Fibroblast of skin of right quadriceps (primary cell): ENCODE measurements at regions not wholly inside any gene's neighbourhood (a gene's known extent, or its start where the extent isn't known, plus 50 kb on each side); places are given as distances from the start of the nearest gene placed in this dataset.
"Not testable (repeated sequence)": the region's sequence is repeated elsewhere in the genome, so short reads cannot be mapped to it uniquely, and the experiment has no call there.

ENCODE experiments used
- DNase-seq: peaks from one replicate; pipeline ENCODE4 v3.0.0-alpha.2; 2013

GRCh38 chr3:191648787-191649186 is 187.8 kb downstream of the PYDC2 start:
- DNase-seq, result no peak

DNA sequence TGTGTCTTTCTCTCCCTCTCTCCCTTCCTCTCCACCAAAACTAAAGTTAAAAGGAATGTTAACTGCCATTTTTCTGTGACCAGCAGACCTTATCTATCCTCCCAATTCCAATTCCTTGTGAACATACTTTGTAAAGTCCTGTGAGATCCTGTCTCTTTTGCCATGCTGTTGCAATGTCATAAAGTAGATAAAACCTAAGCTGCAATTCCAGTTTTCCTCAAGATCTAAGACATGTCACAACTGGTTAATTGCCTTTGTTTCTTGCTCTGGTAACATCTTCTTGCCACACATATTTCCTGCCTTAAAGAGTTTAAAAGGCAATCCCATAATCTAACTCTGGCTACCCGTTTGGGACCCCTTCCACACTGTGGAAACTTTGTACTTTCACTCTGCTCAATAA is 188.7 kb downstream of the PYDC2 start:
- DNase-seq, result no peak

DNA sequence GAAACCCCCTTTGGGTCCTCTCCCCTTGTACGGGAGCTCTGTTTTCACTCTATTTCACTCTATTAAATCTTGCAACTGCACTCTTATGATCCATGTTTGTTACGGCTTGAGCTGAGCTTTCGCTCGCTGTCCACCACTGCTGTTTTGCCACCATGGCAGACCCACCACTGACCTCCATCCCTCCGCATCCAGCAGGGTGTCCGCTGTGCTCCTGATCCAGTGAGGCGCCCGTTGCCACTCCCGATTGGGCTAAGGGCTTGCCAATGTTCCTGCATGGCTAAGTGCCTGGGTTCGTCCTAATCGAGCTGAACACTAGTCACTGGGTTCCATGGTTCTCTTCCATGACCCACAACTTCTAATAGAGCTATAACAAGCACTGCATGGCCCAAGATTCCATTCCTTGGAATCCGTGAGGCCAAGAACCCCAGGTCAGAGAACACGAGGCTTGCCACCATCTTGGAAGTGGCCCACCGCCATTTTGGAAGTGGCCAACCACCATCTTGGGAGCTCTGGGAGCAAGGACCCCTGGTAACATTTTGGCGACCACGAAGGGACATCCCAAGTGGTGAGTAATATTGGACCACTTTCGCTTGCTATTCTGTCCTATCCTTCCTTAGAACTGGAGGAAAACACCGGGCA is 197.9 kb downstream of the PYDC2 start:
- not testable (repeated sequence) for DNase-seq

DNA sequence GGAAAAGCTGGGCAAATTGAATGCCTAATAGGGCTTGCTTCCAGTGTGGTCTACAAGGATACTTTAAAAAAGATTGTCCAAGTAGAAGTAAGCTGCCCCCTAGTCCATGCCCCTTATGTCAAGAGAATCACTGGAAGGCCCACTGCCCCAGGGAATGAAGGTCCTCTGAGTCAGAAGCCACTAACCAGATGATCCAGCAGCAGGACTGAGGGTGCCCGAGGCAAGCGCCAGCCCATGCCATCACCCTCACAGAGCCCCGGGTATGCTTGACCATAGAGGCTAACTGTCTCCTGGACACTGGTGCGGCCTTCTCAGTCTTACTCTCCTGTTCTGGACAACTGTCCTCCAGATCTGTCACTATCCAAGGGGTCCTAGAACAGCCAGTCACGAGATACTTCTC is 201.2 kb downstream of the PYDC2 start:
- not testable (repeated sequence) for DNase-seq

DNA sequence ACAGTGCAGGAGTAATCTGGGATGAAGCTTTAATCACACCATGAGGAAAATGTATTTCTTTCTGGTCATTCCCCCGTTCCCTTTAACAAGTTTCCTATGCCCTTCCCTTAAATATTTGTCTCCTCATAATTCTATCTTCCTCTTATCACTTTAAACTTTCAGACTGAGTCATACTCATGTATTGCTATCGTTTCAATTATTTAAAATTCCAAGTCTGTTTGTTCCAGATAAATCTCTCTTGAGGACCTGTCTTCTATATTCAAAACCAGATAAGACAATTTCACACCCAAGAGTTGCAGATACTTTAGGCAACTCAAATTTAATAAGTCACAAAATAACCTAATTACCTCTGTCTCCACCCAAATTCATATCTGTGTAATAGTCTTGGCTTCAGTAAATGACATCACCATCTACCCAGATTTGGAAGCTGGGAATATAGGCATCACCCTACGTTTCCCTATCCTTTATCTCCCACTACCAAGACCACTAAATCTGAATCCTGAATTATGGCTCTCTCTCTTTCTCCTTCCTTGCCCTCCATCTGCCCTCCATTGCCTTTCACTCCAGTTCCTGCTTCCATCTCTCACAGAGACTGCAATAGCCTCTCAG is 220.1 kb downstream of the PYDC2 start:
- no peak for DNase-seq

- no peak for DNase-seq
These were observed 222.0 kb downstream of the PYDC2 start for GRCh38 chr3:191682961-191683360.

DNA sequence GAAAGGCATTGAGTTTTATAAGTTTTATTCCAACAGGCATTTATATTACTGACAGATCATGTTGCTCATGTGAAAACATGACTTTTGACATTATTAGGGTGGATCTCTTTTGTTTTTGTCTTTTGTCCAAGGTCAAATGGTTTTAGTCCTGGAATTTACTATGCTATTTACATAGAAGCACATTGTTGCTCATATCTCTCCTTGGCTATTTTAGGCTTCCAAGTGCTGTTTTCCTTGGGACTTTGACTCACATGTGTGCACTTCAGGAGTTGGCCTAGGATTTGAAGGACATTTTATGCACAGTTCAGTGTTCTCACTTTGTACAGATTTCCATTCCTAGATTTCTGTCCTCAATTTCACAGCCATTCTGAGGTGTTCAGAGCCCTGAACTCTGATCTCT is 225.7 kb downstream of the PYDC2 start:
- DNase-seq, result no peak

DNA sequence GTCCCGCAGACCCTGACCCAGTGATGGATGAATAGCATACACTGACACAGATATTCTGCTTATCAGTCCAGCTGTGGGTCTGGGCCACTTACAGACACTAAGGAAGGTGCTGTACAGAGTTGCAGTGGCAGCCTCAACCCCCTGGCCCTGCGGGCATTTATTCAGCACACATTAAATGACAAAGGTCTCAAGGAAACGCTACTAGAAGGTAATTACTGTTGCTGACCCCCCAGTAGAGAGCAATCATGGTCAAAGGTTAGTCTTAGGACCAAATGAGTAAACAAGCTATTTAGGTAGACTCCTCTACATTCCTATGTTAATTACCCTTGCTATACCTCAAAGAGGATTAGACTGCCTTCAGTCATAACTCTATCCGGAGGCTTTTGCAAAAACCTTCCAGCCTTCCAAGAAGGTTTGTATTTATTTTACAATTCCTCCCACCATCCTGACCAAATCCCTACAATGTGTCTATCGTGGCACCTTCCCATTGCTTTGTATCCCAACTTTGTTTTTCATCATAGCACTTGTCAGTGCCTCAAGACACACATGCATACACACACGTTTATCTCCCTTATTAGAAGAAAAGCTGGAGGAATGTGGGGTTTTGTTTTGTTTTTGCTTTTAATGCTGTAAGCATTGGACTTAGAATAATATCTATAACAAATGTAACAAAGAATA is 227.9 kb downstream of the PYDC2 start:
- no peak for DNase-seq

DNA sequence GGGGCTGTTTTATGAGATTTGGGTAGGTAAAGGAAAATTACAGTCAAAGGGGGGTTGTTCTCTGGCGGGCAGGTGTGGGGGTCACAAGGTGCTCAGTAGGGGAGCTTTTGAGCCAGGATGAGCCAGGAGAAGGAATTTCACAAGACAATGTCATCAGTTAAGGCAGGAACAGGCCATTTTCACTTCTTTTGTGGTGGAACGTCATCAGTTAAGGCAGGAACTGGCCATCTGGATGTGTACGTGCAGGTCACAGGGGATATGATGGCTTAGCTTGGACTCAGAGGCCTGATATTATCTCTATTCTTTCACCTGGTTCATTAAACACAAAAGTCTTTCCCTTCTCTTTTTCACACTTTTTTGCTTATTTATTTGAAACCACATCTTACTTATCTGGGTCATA is 230.2 kb downstream of the PYDC2 start:
- DNase-seq, result not testable (repeated sequence)

DNA sequence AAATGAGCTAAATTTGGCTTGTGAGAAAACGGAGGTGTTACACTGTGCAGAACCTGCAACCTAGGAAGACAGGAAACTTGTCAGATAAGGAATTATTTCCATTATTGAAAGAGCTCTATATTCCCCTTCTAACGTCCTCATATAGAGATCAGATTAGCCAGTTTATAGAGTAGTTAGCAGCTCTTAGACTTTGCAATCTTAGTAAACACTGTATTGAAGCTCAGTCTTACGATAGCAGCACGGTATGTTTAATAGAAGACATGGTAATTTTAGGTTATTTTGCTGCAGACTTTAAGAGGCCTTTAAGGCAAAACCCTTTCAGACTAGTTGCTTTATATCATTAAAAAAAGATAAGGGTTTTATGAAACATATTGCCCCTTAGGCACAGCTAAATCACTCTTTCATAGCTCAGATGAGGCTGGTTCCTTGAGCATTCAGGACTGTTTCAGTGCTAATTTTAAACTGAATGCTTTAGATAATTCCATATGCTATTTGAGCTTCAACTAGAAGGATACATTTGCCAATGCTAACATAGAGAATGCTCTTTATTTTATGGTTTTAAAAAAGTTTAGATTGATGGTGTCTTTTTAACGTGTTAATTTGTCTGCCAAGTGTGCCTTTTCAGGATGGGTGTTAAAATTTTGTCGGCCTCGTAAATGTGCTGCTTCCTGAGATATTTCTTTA is 234.3 kb downstream of the PYDC2 start:
- DNase-seq, result no peak

DNA sequence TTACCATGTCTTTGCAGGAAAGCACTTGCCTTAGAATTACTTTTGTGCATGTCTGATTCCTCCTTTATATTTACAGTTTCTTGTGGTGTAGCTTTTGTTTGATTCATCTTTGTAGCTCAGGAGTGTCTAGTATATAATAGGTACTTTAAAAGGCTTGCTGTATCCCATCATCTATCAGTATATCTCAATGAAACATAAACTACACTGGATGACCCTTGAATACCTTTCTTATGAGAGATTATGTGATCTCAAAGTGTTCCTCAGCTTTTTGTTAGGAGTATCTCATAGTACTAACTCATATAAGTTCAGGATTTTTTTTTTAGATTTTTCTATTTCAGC is 234.8 kb downstream of the PYDC2 start:
- DNase-seq, result no peak

DNA sequence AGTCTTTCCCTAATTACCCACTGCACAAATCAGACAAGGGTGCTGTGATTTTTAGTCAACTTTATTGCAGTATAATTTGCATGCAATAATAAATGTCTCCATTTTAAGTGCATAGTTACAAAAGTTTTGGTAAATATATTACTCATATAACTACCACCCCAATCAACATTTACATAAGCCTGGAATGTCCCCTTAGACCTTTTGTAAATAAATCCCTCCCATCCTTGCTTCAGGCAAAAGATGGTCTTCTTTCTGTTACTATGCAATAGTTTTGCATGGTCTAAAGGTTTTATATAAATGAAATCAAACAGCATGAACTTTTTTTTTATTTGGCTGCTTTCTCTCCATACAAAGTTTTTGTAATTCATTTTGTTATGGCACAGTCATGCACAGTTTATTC is 235.4 kb downstream of the PYDC2 start:
- DNase-seq, result no peak

- no peak for DNase-seq
These were observed 238.6 kb downstream of the PYDC2 start for GRCh38 chr3:191699546-191699945.

- no peak for DNase-seq
These were observed 241.2 kb downstream of the PYDC2 start for GRCh38 chr3:191702121-191702520.

DNA sequence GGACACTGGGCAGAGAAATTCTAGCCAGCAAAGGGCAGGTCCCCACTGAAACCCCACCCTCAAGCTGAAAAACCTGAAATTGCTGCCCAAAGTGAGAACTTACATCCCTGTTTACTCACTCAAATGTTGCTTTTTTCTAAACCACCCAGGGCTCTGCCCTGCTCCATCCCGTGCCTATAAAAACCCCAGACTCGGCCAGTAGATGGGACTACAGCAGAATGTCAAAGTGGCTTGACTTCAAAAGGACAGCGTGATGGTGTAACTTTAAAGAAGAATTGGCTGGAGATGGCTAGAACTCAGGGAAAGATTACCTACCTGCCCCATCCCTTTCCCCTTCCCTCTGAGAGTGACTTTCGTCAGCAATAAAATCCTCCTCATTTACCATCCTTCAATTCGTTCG is 246.9 kb downstream of the PYDC2 start:
- DNase-seq, result no peak

DNA sequence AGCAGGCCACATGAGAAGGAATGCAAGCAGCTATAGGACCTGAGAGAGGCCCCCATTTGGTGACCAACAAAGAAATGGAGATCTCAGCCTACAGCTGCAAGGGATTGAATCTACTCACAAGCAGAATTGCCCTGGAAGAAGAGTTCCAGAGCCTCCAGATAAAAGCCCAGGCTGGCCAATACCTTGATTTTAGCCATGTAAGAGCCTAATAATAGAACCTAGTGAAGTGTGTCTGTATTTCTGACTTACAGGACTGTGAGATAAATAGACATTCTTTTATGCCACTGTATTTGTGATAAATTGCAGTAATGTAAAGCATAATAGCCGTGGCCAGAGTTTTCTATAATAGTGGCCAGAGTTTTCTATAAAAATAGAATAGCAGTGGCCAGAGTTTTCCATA is 254.6 kb downstream of the PYDC2 start:
- no peak for DNase-seq

GRCh38 chr3:191721390-191721861 is 260.5 kb downstream of the PYDC2 start:
- DNase-seq, result no peak

DNA sequence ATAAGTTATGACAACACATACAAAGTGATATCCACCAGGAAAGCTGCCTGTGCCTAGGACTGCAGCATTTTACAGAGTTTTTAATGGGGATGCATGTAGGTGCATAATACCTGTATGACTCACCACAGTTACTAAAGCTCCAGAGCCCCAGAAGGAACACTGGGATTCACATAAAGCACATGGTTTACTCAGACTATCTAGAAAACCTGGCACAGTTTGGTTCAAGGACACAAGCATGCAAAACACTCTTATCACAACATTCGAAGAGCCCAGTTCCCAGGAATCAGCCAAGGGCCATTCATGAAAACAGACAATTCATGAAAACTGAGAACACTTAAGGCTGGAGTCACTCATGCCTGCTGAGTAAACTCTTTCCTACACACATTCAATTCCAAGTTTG is 261.0 kb downstream of the PYDC2 start:
- DNase-seq, result no peak

- no peak for DNase-seq
These were observed 266.4 kb downstream of the PYDC2 start for GRCh38 chr3:191727338-191727737.

- no peak for DNase-seq
These were observed 267.2 kb downstream of the PYDC2 start for GRCh38 chr3:191728186-191728585.

- DNase-seq, result no peak
These were observed 276.8 kb downstream of the PYDC2 start for GRCh38 chr3:191737742-191738141.

DNA sequence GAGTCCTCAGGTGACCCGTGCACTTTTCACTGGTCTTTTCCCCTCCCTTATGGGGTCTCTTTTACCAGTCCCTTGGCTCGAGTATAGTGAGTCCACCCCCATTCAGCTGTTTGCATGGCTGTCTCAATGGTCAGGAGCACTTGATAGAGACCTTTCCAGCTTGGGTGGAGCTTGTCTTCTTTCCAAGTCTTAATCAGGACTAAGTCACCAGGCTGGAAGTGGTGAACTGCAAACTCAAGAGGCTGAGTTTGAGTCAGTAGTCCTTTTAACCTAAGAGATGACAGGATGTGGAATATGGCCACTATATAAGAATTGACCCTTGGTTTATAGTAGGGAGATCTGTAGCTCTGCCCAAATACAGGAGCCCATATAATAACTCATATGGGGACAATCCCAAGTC is 279.7 kb downstream of the PYDC2 start:
- no peak for DNase-seq

DNA sequence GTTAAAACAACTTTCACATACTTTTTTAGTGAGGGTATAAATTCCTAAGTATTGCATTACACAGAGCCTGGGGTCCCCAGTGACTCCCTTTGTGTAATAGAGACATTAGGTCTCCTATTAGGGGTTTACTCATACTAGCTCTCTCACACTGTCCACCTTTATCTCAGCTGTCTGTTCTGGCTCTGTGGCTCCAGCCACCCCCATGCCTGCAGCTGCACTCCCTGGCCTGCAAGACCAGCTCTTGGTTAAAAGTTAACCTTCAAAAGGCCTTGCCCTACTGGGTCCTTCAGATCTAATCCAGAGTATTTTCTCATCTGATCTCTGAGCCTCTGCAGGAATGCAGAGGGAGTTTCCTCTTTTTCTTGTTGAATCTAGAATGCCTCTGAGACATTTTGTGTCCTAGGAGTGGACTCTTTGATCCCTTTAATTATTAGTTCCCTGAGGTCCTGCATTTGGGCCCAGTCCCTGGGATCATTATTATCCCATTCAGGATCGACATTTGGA is 280.9 kb downstream of the PYDC2 start:
- DNase-seq, result not testable (repeated sequence)

- DNase-seq, result no peak
These were observed 282.3 kb downstream of the PYDC2 start for GRCh38 chr3:191743283-191743682.
